Cardiac fibroblast (primary cell): ENCODE measurements at regions not wholly inside any gene's neighbourhood (a gene's known extent, or its start where the extent isn't known, plus 50 kb on each side); places are given as distances from the start of the nearest gene placed in this dataset.

ENCODE experiments used
- DNase-seq, 2 donors: peaks; one replicate each; pipeline versions ENCODE4 v3.0.0 to v3.0.0-alpha.2; 2010; ENCODE audit warnings: low read depth in 2 of 2
- H3K4me3 ChIP-seq, 2 donors: replicated peaks in 1 of 2; 1 replicate in 1 of 2; 2 replicates in 1 of 2; pipeline ENCODE4 v1.5.1; 2011; ENCODE audit warnings: low read depth in 2 of 2, low read length in 2 of 2, mild to moderate bottlenecking in 2 of 2, moderate library complexity in 1 of 2
- TF ChIP-seq, protein P1 (sequence below): IDR thresholded peaks from one replicate; pipeline ENCODE4 v1.5.1; 2011; ENCODE audit warnings: low read depth, mild to moderate bottlenecking, low read length, inconsistent platforms

DNA sequence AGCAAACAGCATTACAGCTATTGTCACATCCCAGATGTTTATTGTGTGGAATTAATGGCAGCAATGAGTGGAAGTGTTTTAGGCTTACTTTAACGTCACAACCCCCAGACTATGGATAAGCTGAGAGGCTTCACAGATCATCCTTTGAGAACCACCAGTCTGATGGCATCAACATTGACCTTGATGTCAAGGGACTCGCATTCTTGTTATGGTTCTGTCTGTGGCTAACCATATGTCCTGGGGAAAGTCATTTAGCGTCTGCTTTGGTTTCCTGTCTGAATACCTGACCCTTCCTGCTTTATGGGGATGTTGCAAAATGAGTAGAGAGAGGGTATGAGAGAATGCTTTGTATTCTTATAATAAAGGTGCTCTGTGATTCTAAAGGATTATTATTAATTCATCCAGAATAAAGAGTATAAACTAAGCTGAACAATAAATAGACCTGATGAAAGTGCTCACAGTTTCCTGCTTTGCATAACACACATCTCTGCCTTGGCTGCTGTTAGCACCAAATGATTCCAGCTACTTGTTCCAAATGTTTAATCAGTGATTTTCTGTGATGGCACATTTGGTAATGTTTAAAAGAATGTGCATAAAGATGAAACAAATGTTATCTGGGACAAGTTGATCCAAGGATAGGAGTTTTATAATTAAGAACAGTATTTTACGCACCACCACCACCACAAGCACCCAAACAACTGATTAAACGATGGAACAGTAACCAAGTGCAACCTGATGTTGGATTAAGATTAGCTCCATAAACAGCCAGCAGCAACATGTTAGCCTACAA lies 116.9 kb upstream of the LRIG3 start:
- peak in 1 of 2 donors; percentile 74 for DNase-seq
- no peak overlapping the region for H3K4me3 ChIP-seq
- TF ChIP-seq, protein P1, sequence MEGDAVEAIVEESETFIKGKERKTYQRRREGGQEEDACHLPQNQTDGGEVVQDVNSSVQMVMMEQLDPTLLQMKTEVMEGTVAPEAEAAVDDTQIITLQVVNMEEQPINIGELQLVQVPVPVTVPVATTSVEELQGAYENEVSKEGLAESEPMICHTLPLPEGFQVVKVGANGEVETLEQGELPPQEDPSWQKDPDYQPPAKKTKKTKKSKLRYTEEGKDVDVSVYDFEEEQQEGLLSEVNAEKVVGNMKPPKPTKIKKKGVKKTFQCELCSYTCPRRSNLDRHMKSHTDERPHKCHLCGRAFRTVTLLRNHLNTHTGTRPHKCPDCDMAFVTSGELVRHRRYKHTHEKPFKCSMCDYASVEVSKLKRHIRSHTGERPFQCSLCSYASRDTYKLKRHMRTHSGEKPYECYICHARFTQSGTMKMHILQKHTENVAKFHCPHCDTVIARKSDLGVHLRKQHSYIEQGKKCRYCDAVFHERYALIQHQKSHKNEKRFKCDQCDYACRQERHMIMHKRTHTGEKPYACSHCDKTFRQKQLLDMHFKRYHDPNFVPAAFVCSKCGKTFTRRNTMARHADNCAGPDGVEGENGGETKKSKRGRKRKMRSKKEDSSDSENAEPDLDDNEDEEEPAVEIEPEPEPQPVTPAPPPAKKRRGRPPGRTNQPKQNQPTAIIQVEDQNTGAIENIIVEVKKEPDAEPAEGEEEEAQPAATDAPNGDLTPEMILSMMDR = no peak

DNA sequence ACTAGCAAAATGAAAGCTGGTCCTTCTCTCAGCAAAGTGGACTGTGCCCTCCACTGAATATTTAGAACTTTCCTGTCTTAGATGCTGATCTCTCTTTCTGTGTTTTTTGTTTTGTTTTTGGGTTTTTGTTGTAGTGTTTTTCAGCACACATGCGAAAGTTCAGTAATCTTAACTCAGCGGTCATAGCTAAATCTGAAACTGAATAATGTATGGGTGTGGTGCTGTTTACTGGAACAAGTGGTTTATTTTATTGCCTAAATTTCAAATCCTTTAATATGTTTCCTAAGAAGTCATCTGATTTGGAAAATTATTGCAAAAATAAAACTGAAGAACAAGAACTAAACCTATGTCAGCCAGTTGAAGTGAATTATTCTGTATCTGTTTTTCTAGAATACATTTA lies 116.0 kb upstream of the LRIG3 start:
- DNase-seq = no peak
- TF ChIP-seq, protein P1 = no peak
- no peak overlapping the region for H3K4me3 ChIP-seq

DNA sequence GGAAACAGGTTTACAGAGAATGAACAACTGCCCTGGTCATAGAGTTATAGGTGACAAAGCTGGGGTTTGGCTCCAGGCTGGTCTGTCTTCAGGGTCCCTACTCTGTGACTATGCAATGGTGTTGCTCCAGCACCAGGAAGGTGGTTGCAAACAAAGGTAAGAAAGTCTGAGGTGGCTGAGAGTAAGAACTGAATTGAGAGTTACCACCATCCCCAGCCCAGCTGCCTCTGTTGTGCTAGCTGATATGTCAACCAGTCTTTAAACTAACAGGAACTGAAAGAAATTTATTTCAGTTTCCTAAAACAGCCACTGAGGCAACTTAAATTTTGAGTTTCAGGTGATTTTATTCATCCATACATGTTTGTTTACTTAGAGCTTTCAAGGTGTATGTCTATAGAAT lies 111.0 kb upstream of the LRIG3 start:
- DNase-seq = no peak
- H3K4me3 ChIP-seq = no peak overlapping the region
- TF ChIP-seq, protein P1 = no peak

DNA sequence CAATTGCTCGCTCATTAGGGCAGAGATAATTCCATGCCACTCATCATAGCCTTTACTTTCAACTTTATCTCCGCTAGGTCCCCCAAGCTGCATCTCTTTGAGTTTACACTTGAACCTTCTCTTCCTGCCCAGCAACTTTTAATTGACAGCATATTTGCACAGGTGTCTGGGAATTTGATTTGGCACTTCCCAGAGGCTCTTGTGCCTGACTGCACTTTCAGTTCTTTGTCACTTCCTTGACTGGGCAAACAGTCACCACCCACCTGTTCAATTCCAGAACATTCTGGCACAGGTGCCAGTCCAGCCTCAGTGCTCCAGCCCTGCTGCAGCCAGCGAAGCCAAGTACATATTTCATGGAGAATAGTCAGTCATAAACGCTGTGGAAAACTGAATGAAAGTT lies 110.1 kb upstream of the LRIG3 start:
- H3K4me3 ChIP-seq = no peak overlapping the region
- TF ChIP-seq, protein P1 = no peak
- no peak for DNase-seq

DNA sequence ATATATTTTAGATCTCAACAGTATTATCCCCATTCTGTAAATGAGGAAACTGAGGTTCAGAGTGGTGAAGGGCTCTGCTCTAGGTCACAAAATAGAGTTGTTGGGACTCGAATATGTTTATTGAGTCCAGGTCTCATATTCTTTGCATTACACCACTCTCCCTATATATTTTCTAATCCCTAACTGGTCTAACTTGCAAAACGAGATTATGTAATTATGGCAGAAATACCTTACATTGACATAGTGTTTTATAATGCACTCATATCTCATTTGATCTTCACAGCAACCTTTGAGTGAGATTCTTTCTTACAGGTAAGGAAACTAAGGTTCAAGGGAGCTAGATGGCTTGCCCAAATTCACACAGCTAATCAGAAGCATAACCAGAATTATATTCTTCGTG lies 106.9 kb upstream of the LRIG3 start:
- TF ChIP-seq, protein P1 = no peak
- H3K4me3 ChIP-seq = no peak overlapping the region
- no peak for DNase-seq

DNA sequence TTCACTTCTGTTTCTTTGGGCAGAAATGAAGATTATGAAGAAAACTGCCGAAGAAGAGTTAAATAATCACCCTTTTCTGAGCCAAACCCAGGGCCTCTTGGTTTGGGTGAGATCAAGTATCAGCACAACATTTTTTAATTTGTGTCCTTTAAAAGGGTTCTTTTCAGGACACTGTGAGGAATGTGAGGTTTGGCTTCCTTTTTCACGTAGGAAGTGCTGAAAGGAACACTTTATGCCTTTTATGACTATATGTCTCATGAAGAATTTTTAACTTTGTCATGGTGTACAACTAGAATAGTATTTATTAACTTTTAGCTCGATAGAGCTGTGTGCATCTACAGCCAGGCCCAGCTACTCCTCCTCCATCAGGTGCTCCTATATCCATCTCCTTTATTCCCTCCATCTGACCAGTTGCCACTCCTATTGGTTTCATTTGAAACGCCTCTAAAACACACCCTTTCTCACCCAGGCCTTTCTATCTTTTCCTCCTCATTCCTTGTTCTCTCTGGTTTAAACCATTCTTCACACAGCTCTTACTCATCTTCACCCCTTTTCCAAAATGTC lies 103.6 kb upstream of the LRIG3 start:
- DNase-seq = no peak
- H3K4me3 ChIP-seq = no peak overlapping the region
- TF ChIP-seq, protein P1 = no peak
